IMR-90 (cell line): ENCODE measurements at regions not wholly inside any gene's neighbourhood (a gene's known extent, or its start where the extent isn't known, plus 50 kb on each side); places are given as distances from the start of the nearest gene placed in this dataset.

Experiments used
- ATAC-seq: fragments of 200-7000 bp; cut with Tn5 transposase; 2 replicates; pipeline ENCODE4 v1.9.1; 2020; ENCODE audit warnings: low read depth, mild to moderate bottlenecking, moderate library complexity
- BruUV-seq: library from RNA; stranded (reverse); fragments of 400-500 nt; replicated peaks from 2 replicates; lab custom pipeline; 2021; lab: Mats Ljungman, UMichigan
- CTCF ChIA-PET: fragments of 300-600 bp; formaldehyde crosslinking; extraction: SDS; loops from one replicate; lab custom pipeline; 2021; ENCODE audit warnings: antibody characterized with exemption; lab: Yijun Ruan, JAX
- POLR2A ChIA-PET: fragments of 300-600 bp; sonication (Branson Sonifier 250); formaldehyde crosslinking; loops from one replicate; lab custom pipeline; 2022; ENCODE audit warnings: antibody characterized with exemption; ENCODE audit not compliant: unreplicated experiment; lab: Charles Lee
- DNase-seq: peaks from one replicate; pipeline ENCODE4 v3.0.0; 2013
- H2AFZ ChIP-seq: replicated peaks from 2 replicates; pipeline ENCODE3; 2013; ENCODE audit warnings: low read length, mild to moderate bottlenecking; ENCODE audit not compliant: poor library complexity
- H2AK5ac ChIP-seq: 2 replicates; pipeline ENCODE4 v1.6.1; 2013; ENCODE audit warnings: low read depth, low read length, inconsistent platforms
- H2AK9ac ChIP-seq: replicated peaks from 2 replicates; pipeline ENCODE3; 2013; ENCODE audit warnings: mild to moderate bottlenecking, low read depth, low read length, moderate library complexity; ENCODE audit not compliant: poor library complexity
- H2BK120ac ChIP-seq: 2 replicates; pipeline ENCODE4 v1.6.1; 2013; ENCODE audit warnings: low read depth, low read length, inconsistent platforms
- H2BK15ac ChIP-seq: 3 replicates; pipeline ENCODE4 v1.6.1; 2013; ENCODE audit warnings: low read depth, low read length, inconsistent platforms
- H2BK20ac ChIP-seq: 2 replicates; pipeline ENCODE4 v1.6.1; 2013; ENCODE audit warnings: low read depth, mild to moderate bottlenecking, inconsistent platforms, low read length, moderate library complexity
- H2BK5ac ChIP-seq: 2 replicates; pipeline ENCODE4 v1.6.1; 2013; ENCODE audit warnings: mild to moderate bottlenecking, low read depth, low read length, inconsistent platforms; ENCODE audit not compliant: poor library complexity, severe bottlenecking
- H3K14ac ChIP-seq: replicated peaks from 2 replicates; pipeline ENCODE4 v1.6.1; 2013; ENCODE audit warnings: low read depth, low read length, inconsistent platforms
- H3K18ac ChIP-seq: 2 replicates; pipeline ENCODE4 v1.6.1; 2013; ENCODE audit warnings: low read depth, low read length, control low read depth
- H3K23ac ChIP-seq: 2 replicates; pipeline ENCODE4 v1.6.1; 2013; ENCODE audit warnings: low read depth, low read length, inconsistent platforms
- H3K27ac ChIP-seq: 2 replicates; pipeline ENCODE4 v1.5.1; 2013; ENCODE audit warnings: mild to moderate bottlenecking, control low read depth, low read length; ENCODE audit not compliant: insufficient read depth
- H3K27me3 ChIP-seq: 2 replicates; pipeline ENCODE4 v1.6.1; 2013; ENCODE audit warnings: low read length; ENCODE audit not compliant: control insufficient read depth, insufficient read depth
- H3K36me3 ChIP-seq: 2 replicates; pipeline ENCODE4 v1.6.1; 2013; ENCODE audit warnings: low read length, mixed read lengths; ENCODE audit not compliant: control insufficient read depth, insufficient read depth
- H3K4ac ChIP-seq: 2 replicates; pipeline ENCODE4 v1.6.1; 2013; ENCODE audit warnings: low read depth, low read length, inconsistent platforms
- H3K4me1 ChIP-seq: 2 replicates; pipeline ENCODE4 v1.6.1; 2013; ENCODE audit warnings: low read length, mixed read lengths; ENCODE audit not compliant: control insufficient read depth, insufficient read depth
- H3K4me2 ChIP-seq: 2 replicates; pipeline ENCODE4 v1.6.1; 2013; ENCODE audit warnings: low read depth, mild to moderate bottlenecking, control low read depth, low read length, moderate library complexity
- H3K4me3 ChIP-seq: 2 replicates; pipeline ENCODE4 v1.5.1; 2013; ENCODE audit warnings: low read depth, mild to moderate bottlenecking, control low read depth, low read length, moderate library complexity; ENCODE audit not compliant: insufficient read depth
- H3K56ac ChIP-seq: 2 replicates; pipeline ENCODE4 v1.6.1; 2013; ENCODE audit warnings: low read length, inconsistent platforms; ENCODE audit not compliant: insufficient read depth; ENCODE audit errors: extremely low read depth
- H3K79me1 ChIP-seq, 2 experiments: 2 replicates each; pipeline ENCODE4 v1.6.1; 2013; ENCODE audit warnings: low read length in 2 of 2, inconsistent platforms in 1 of 2, low read depth in 1 of 2
- H3K9ac ChIP-seq: 2 replicates; pipeline ENCODE4 v1.6.1; 2013; ENCODE audit warnings: low read depth, low read length, control low read depth
- H3K9me1 ChIP-seq: 2 replicates; pipeline ENCODE4 v1.6.1; 2013; ENCODE audit warnings: low read length, inconsistent platforms; ENCODE audit not compliant: insufficient read depth
- H3K9me3 ChIP-seq: 2 replicates; pipeline ENCODE4 v1.6.1; 2013; ENCODE audit warnings: low read length; ENCODE audit not compliant: control insufficient read depth, insufficient read depth
- H4K20me1 ChIP-seq: 2 replicates; pipeline ENCODE4 v1.6.1; 2013; ENCODE audit warnings: low read length, inconsistent platforms; ENCODE audit not compliant: insufficient read depth
- H4K5ac ChIP-seq: 2 replicates; pipeline ENCODE4 v1.6.1; 2013; ENCODE audit warnings: mild to moderate bottlenecking, low read depth, low read length, control low read depth
- H4K8ac ChIP-seq, 2 experiments: 2 replicates each; pipeline ENCODE4 v1.6.1; 2013; ENCODE audit warnings: low read depth in 2 of 2, low read length in 2 of 2, control low read depth in 1 of 2, inconsistent platforms in 1 of 2
- H4K91ac ChIP-seq: 2 replicates; pipeline ENCODE4 v1.6.1; 2013; ENCODE audit warnings: low read depth, low read length, inconsistent platforms; ENCODE audit not compliant: insufficient read depth
- CHD1 ChIP-seq: IDR thresholded peaks from 2 replicates; pipeline ENCODE4 v1.6.1; 2012; ENCODE audit warnings: low read depth, low read length, improper control_type of control experiment
- MAZ ChIP-seq: IDR thresholded peaks from 2 replicates; pipeline ENCODE4 v1.6.1; 2012; ENCODE audit warnings: low read depth, mild to moderate bottlenecking, low read length, improper control_type of control experiment, moderate library complexity, borderline replicate concordance
- POLR2A ChIP-seq: IDR thresholded peaks from 2 replicates; pipeline ENCODE4 v1.6.1; 2012; ENCODE audit warnings: mild to moderate bottlenecking, low read depth, low read length
- RAD21 ChIP-seq: IDR thresholded peaks from 2 replicates; pipeline ENCODE4 v1.6.1; 2012; ENCODE audit warnings: low read length, improper control_type of control experiment
- RCOR1 ChIP-seq: IDR thresholded peaks from 2 replicates; pipeline ENCODE4 v1.6.1; 2012; ENCODE audit warnings: mild to moderate bottlenecking, low read length, improper control_type of control experiment; ENCODE audit not compliant: insufficient replicate concordance
- WGBS, 2 experiments: methylation state at CpG; one replicate each; pipeline versions ENCODE4 v1.1.5 to v1.1.7; 2013; ENCODE audit warnings: missing lambda C conversion rate in 2 of 2; ENCODE audit not compliant: insufficient read length in 1 of 2; ENCODE audit errors: extremely low coverage in 2 of 2; 5-methylcytosine and 5-hydroxymethylcytosine counted together
- dilution Hi-C: fragments of 300-500 bp; cut with HindIII; formaldehyde crosslinking; loops from one replicate; pipeline ENCODE4 v1.14.3; 2018; ENCODE audit warnings: low sequenced_read_pairs; ENCODE audit not compliant: unreplicated experiment
- in situ Hi-C: fragments of 300-500 bp; cut with MboI; formaldehyde crosslinking; loops from 3 replicates; pipeline ENCODE4 v1.14.3; 2019; ENCODE audit warnings: low sequenced_read_pairs, inconsistent platforms, mixed read lengths
- intact Hi-C: fragments of 100-400 bp; cut with micrococcal nuclease; formaldehyde crosslinking; loops from 2 replicates; pipeline ENCODE4 v1.10.0; 2022

GRCh38 chr9:91118704-91119025 lies 243.1 kb downstream of the AUH start (continued):
- no peak for TF ChIP-seq RCOR1
- no peak for TF ChIP-seq RAD21
- no peak for TF ChIP-seq MAZ

- H2AFZ ChIP-seq: peak overlapping the region; percentile 68
- peak overlapping the region; percentile 78 to 91 for H4K8ac ChIP-seq
- TF ChIP-seq RCOR1: no peak
- peak; percentile 79; the same call in 1 of the 2 replicates for TF ChIP-seq CHD1
- peak; percentile 69; the same call in 1 of the 2 replicates for TF ChIP-seq POLR2A
- H3K4ac ChIP-seq: peak overlapping the region; percentile 97
- ATAC-seq: peak; percentile 27
- no CpG with 5 or more reads among the region's 11 CpGs for WGBS, 2 experiments
- H3K56ac ChIP-seq: peak overlapping the region; percentile 79
- H3K14ac ChIP-seq: peak overlapping the region; percentile 93
- no peaks in the 10 kb centered on the region for H3K36me3 ChIP-seq
- dilution Hi-C loops (no loop called here), intact Hi-C loops (loop anchor here (2.0 to 5.0 kb wide), 4 partner anchors 58 to 204 kb away; no protein-coding TSS in a partner anchor), in situ Hi-C loops (no loop called here)
- H3K9me1 ChIP-seq: peaks cover 4% of the 10 kb centered on the region
- peak overlapping the region; percentile 84 for H3K9ac ChIP-seq
- H3K27me3 ChIP-seq: no peaks in the 10 kb centered on the region
- peak overlapping the region; percentile 97 for H4K91ac ChIP-seq
- H2BK120ac ChIP-seq: peak overlapping the region; percentile 96
- no peaks in the 10 kb centered on the region for H4K20me1 ChIP-seq
- H3K4me2 ChIP-seq: peak overlapping the region; percentile 53
- peak overlapping the region; percentile 90; the same call in 2 of the 3 replicates for H2BK15ac ChIP-seq
- ChIA-PET POLR2A (no interaction called here), CTCF (no interaction called here)
- peak overlapping the region; percentile 99 for H3K27ac ChIP-seq
- peak overlapping the region; percentile 94 for H3K18ac ChIP-seq
- H2AK9ac ChIP-seq: peak overlapping the region; percentile 1
- peak; percentile 77 for DNase-seq
- peak overlapping the region; percentile 79 for H4K5ac ChIP-seq
- peak overlapping the region; percentile 89 for H2BK20ac ChIP-seq
- H3K9me3 ChIP-seq: peaks cover 9% of the 10 kb centered on the region
- H2AK5ac ChIP-seq: peak overlapping the region; percentile 94
- peak overlapping the region; percentile 98 for H2BK5ac ChIP-seq
- peaks cover 21% of the 10 kb centered on the region for H3K4me1 ChIP-seq
- peaks cover 0 to 13% of the 10 kb centered on the region in 2 experiments; a peak in 3 of 4 replicates for H3K79me1 ChIP-seq
- peak overlapping the region; percentile 19; the same call in 1 of the 2 replicates for H3K4me3 ChIP-seq
- peak overlapping the region; percentile 88 for H3K23ac ChIP-seq
- no TSS peak for BruUV-seq
Measured at GRCh38 chr9:91119142-91119541, 242.6 kb downstream of the AUH start.
